ENCODE measurements at regions not wholly inside any gene's neighbourhood (a gene's known extent, or its start where the extent isn't known, plus 50 kb on each side); places are given as distances from the start of the nearest gene placed in this dataset.

GRCh38 chr3:68360492-68360891 lies 571.9 kb downstream of the TAFA4 start:
- WGBS, 3 donors = 88 to 89% (median 88%) methylated on average over 2 of the region's 2 CpGs
- no peaks in the 10 kb centered on the region for H3K36me3 ChIP-seq (ENCODE audit: insufficient read depth in 1 of 2, low read depth in 1 of 2)
- no peak overlapping the region for H3K4me3 ChIP-seq
- ATAC-seq (no peak), DNase-seq (no peak)
- H3K27me3 ChIP-seq (ENCODE audit: insufficient read depth in 3 of 3, low read length in 2 of 3) = no peaks in the 10 kb centered on the region
- no peaks in the 10 kb centered on the region for H3K4me1 ChIP-seq
- no peak overlapping the region for H3K27ac ChIP-seq
- H3K9me3 ChIP-seq = no peaks in the 10 kb centered on the region
- intact Hi-C loops (cut with DNase I) = no loop called here
- TF ChIP-seq, protein P1, sequence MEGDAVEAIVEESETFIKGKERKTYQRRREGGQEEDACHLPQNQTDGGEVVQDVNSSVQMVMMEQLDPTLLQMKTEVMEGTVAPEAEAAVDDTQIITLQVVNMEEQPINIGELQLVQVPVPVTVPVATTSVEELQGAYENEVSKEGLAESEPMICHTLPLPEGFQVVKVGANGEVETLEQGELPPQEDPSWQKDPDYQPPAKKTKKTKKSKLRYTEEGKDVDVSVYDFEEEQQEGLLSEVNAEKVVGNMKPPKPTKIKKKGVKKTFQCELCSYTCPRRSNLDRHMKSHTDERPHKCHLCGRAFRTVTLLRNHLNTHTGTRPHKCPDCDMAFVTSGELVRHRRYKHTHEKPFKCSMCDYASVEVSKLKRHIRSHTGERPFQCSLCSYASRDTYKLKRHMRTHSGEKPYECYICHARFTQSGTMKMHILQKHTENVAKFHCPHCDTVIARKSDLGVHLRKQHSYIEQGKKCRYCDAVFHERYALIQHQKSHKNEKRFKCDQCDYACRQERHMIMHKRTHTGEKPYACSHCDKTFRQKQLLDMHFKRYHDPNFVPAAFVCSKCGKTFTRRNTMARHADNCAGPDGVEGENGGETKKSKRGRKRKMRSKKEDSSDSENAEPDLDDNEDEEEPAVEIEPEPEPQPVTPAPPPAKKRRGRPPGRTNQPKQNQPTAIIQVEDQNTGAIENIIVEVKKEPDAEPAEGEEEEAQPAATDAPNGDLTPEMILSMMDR (IDR thresholded peaks at IDR 0.05) = no peak

- TF ChIP-seq, protein P1 (IDR thresholded peaks at IDR 0.05) = no peak
- WGBS, 3 donors = 38 to 61% (median 39%) methylated on average over 2 of the region's 2 CpGs
- ATAC-seq = no peak
- Histone ChIP-seq H3K36me3 (ENCODE audit: insufficient read depth in 1 of 2, low read depth in 1 of 2) (no peaks in the 10 kb centered on the region), H3K27me3 (ENCODE audit: insufficient read depth in 3 of 3, low read length in 2 of 3) (no peaks in the 10 kb centered on the region), H3K9me3 (no peaks in the 10 kb centered on the region), H3K27ac (no peak overlapping the region), H3K4me1 (no peaks in the 10 kb centered on the region), H3K4me3 (no peak overlapping the region)
- intact Hi-C loops (cut with DNase I) = no loop called here
- no peak for DNase-seq
Measured at GRCh38 chr3:68345781-68346180, 586.6 kb downstream of the TAFA4 start.

DNA sequence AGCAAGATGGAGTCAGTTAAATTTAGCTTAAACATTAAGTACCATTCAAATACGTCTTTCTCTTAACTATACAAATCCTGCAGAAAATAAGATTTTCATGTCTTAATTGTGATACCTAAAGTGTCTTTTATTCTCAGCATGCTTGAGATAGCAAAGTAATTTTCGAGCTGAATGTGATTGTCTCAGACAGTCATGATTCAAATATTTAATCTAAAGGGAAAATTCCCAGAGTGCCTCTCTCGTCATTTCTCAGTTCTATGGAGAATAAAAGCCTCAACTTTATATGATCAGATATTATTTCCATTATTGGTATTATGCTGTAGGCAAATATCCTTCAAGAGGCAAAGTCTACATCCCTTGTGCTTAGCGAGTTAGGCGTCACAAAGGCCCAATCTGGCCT lies 589.9 kb downstream of the TAFA4 start:
- ATAC-seq = no peak
- Histone ChIP-seq H3K9me3 (no peaks in the 10 kb centered on the region), H3K4me3 (no peak overlapping the region), H3K36me3 (ENCODE audit: insufficient read depth in 1 of 2, low read depth in 1 of 2) (no peaks in the 10 kb centered on the region), H3K27me3 (ENCODE audit: insufficient read depth in 3 of 3, low read length in 2 of 3) (no peaks in the 10 kb centered on the region), H3K27ac (no peak overlapping the region), H3K4me1 (no peaks in the 10 kb centered on the region)
- no peak for DNase-seq
- TF ChIP-seq, protein P1 (IDR thresholded peaks at IDR 0.05) = no peak
- WGBS, 3 donors = 68 to 79% (median 68%) methylated on average over 5 of the region's 5 CpGs
- intact Hi-C loops (cut with DNase I) = no loop called here

- DNase-seq (no peak), ATAC-seq (no peak)
- WGBS, 3 donors = 59 to 64% (median 61%) methylated on average over 1 of the region's 1 CpG
- intact Hi-C loops (cut with DNase I) = no loop called here
- Histone ChIP-seq H3K4me1 (no peaks in the 10 kb centered on the region), H3K9me3 (no peaks in the 10 kb centered on the region), H3K4me3 (no peak overlapping the region), H3K36me3 (ENCODE audit: insufficient read depth in 1 of 2, low read depth in 1 of 2) (no peaks in the 10 kb centered on the region), H3K27me3 (ENCODE audit: insufficient read depth in 3 of 3, low read length in 2 of 3) (no peaks in the 10 kb centered on the region), H3K27ac (no peak overlapping the region)
- TF ChIP-seq, protein P1 (IDR thresholded peaks at IDR 0.05) = no peak
Measured at GRCh38 chr3:68336042-68336441, 596.3 kb downstream of the TAFA4 start.

- TF ChIP-seq, protein P1 (IDR thresholded peaks at IDR 0.05) = no peak
- WGBS, 3 donors = 69 to 73% (median 70%) methylated on average over 4 of the region's 4 CpGs
- Histone ChIP-seq H3K4me3 (no peak overlapping the region), H3K36me3 (ENCODE audit: insufficient read depth in 1 of 2, low read depth in 1 of 2) (no peaks in the 10 kb centered on the region), H3K27me3 (ENCODE audit: insufficient read depth in 3 of 3, low read length in 2 of 3) (no peaks in the 10 kb centered on the region), H3K27ac (no peak overlapping the region), H3K9me3 (no peaks in the 10 kb centered on the region), H3K4me1 (no peaks in the 10 kb centered on the region)
- intact Hi-C loops (cut with DNase I) = no loop called here
- no peak for ATAC-seq
- no peak for DNase-seq
Measured at GRCh38 chr3:68334367-68334986, 597.9 kb downstream of the TAFA4 start.
